ENCODE measurements at regions not wholly inside any gene's neighbourhood (a gene's known extent, or its start where the extent isn't known, plus 50 kb on each side); places are given as distances from the start of the nearest gene placed in this dataset.

GRCh38 chr2:62304429-62305417 lies 108.8 kb downstream of the B3GNT2 start:
- Histone ChIP-seq H4K12ac (ENCODE audit: low read depth, low read length) (no peak overlapping the region), H3K4ac (ENCODE audit: low read depth, low read length) (no peak overlapping the region), H3K4me3 (ENCODE audit: low read depth, low read length) (no peak overlapping the region), H2BK5ac (ENCODE audit: low read depth, low read length, poor library complexity) (no peak overlapping the region), H3K4me1 (ENCODE audit: control insufficient read depth in 1 of 2, insufficient read depth in 2 of 2, low read length in 2 of 2) (peaks cover 37 to 41% of the 10 kb centered on the region in 2 experiments), H2AFZ (ENCODE audit: insufficient read depth, low read length, poor library complexity) (peak overlapping the region; percentile 58), H3K9me3 (ENCODE audit: insufficient read depth, low read depth, low read length) (no peaks in the 10 kb centered on the region), H3K14ac (ENCODE audit: low read length) (peak overlapping the region; percentile 18), H2AK5ac (ENCODE audit: low read length) (peak overlapping the region; percentile 16), H3K18ac (ENCODE audit: low read length) (peak overlapping the region; percentile 25), H4K8ac (ENCODE audit: low read depth, low read length) (no peak overlapping the region), H3K36me3 (ENCODE audit: control insufficient read depth in 1 of 2, insufficient read depth in 2 of 2, low read length in 2 of 2) (no peaks in the 10 kb centered on the region), H3K27ac (ENCODE audit: low read depth, low read length) (no peak overlapping the region), H3K79me1 (ENCODE audit: low read length) (peaks cover 17% of the 10 kb centered on the region), H3K27me3 (ENCODE audit: insufficient read depth, low read length) (no peaks in the 10 kb centered on the region), H3K4me2 (ENCODE audit: low read length) (no peak overlapping the region), H3K23ac (ENCODE audit: low read length) (no peak overlapping the region), H2BK120ac (ENCODE audit: insufficient read depth, low read length, poor library complexity) (peak overlapping the region; percentile 21), H3K79me2 (ENCODE audit: control insufficient read depth, insufficient read depth, low read length, poor library complexity) (no peaks in the 10 kb centered on the region), H3K9ac (ENCODE audit: low read length) (no peak overlapping the region), H2BK12ac (ENCODE audit: low read length) (peak overlapping the region; percentile 21), H4K91ac (ENCODE audit: low read depth, low read length) (peak overlapping the region; percentile 63)
- no CpG with 5 or more reads among the region's 13 CpGs for WGBS (ENCODE audit: extremely low coverage, insufficient coverage, insufficient read length)
- peak; percentile 54 to 69 for DNase-seq

- Histone ChIP-seq H3K14ac (ENCODE audit: low read length) (no peak overlapping the region), H4K91ac (ENCODE audit: low read depth, low read length) (peak overlapping the region; percentile 27), H3K79me2 (ENCODE audit: control insufficient read depth, insufficient read depth, low read length, poor library complexity) (no peaks in the 10 kb centered on the region), H3K27me3 (ENCODE audit: insufficient read depth, low read length) (no peaks in the 10 kb centered on the region), H3K18ac (ENCODE audit: low read length) (no peak overlapping the region), H2AK5ac (ENCODE audit: low read length) (peak overlapping the region; percentile 22), H2BK5ac (ENCODE audit: low read depth, low read length, poor library complexity) (no peak overlapping the region), H2AFZ (ENCODE audit: insufficient read depth, low read length, poor library complexity) (no peak overlapping the region), H4K8ac (ENCODE audit: low read depth, low read length) (no peak overlapping the region), H3K79me1 (ENCODE audit: low read length) (peaks cover 17% of the 10 kb centered on the region), H2BK120ac (ENCODE audit: insufficient read depth, low read length, poor library complexity) (peak overlapping the region; percentile 21), H3K9me3 (ENCODE audit: insufficient read depth, low read depth, low read length) (no peaks in the 10 kb centered on the region), H3K9ac (ENCODE audit: low read length) (no peak overlapping the region), H2BK12ac (ENCODE audit: low read length) (no peak overlapping the region), H3K4ac (ENCODE audit: low read depth, low read length) (no peak overlapping the region), H3K36me3 (ENCODE audit: control insufficient read depth in 1 of 2, insufficient read depth in 2 of 2, low read length in 2 of 2) (no peaks in the 10 kb centered on the region), H4K12ac (ENCODE audit: low read depth, low read length) (no peak overlapping the region), H3K27ac (ENCODE audit: low read depth, low read length) (no peak overlapping the region), H3K23ac (ENCODE audit: low read length) (no peak overlapping the region), H3K4me2 (ENCODE audit: low read length) (no peak overlapping the region), H3K4me1 (ENCODE audit: control insufficient read depth in 1 of 2, insufficient read depth in 2 of 2, low read length in 2 of 2) (peaks cover 31 to 34% of the 10 kb centered on the region in 2 experiments), H3K4me3 (ENCODE audit: low read depth, low read length) (no peak overlapping the region)
- DNase-seq: no peak
- WGBS (ENCODE audit: extremely low coverage, insufficient coverage, insufficient read length): no CpG with 5 or more reads among the region's 3 CpGs
Measured at GRCh38 chr2:62303788-62304187, 107.9 kb downstream of the B3GNT2 start.

GRCh38 chr2:62302631-62303435 lies 106.9 kb downstream of the B3GNT2 start:
- Histone ChIP-seq H3K4me1 (ENCODE audit: control insufficient read depth in 1 of 2, insufficient read depth in 2 of 2, low read length in 2 of 2) (peaks cover 31 to 34% of the 10 kb centered on the region in 2 experiments), H3K23ac (ENCODE audit: low read length) (no peak overlapping the region), H4K12ac (ENCODE audit: low read depth, low read length) (no peak overlapping the region), H3K79me1 (ENCODE audit: low read length) (peaks cover 17% of the 10 kb centered on the region), H2BK5ac (ENCODE audit: low read depth, low read length, poor library complexity) (no peak overlapping the region), H4K8ac (ENCODE audit: low read depth, low read length) (no peak overlapping the region), H3K14ac (ENCODE audit: low read length) (no peak overlapping the region), H4K91ac (ENCODE audit: low read depth, low read length) (no peak overlapping the region), H3K9me3 (ENCODE audit: insufficient read depth, low read depth, low read length) (no peaks in the 10 kb centered on the region), H3K79me2 (ENCODE audit: control insufficient read depth, insufficient read depth, low read length, poor library complexity) (no peaks in the 10 kb centered on the region), H3K27me3 (ENCODE audit: insufficient read depth, low read length) (no peaks in the 10 kb centered on the region), H3K18ac (ENCODE audit: low read length) (no peak overlapping the region), H3K9ac (ENCODE audit: low read length) (no peak overlapping the region), H2BK12ac (ENCODE audit: low read length) (no peak overlapping the region), H3K27ac (ENCODE audit: low read depth, low read length) (no peak overlapping the region), H2AFZ (ENCODE audit: insufficient read depth, low read length, poor library complexity) (no peak overlapping the region), H2AK5ac (ENCODE audit: low read length) (no peak overlapping the region), H2BK120ac (ENCODE audit: insufficient read depth, low read length, poor library complexity) (no peak overlapping the region), H3K4me3 (ENCODE audit: low read depth, low read length) (no peak overlapping the region), H3K4ac (ENCODE audit: low read depth, low read length) (no peak overlapping the region), H3K4me2 (ENCODE audit: low read length) (no peak overlapping the region), H3K36me3 (ENCODE audit: control insufficient read depth in 1 of 2, insufficient read depth in 2 of 2, low read length in 2 of 2) (no peaks in the 10 kb centered on the region)
- no peak for DNase-seq
- WGBS (ENCODE audit: extremely low coverage, insufficient coverage, insufficient read length): no CpG with 5 or more reads among the region's 6 CpGs

GRCh38 chr2:62300925-62301324 lies 105.0 kb downstream of the B3GNT2 start:
- Histone ChIP-seq H3K27me3 (ENCODE audit: insufficient read depth, low read length) (no peaks in the 10 kb centered on the region), H4K8ac (ENCODE audit: low read depth, low read length) (no peak overlapping the region), H3K23ac (ENCODE audit: low read length) (no peak overlapping the region), H3K4ac (ENCODE audit: low read depth, low read length) (no peak overlapping the region), H2BK12ac (ENCODE audit: low read length) (no peak overlapping the region), H3K4me3 (ENCODE audit: low read depth, low read length) (no peak overlapping the region), H3K27ac (ENCODE audit: low read depth, low read length) (no peak overlapping the region), H2AFZ (ENCODE audit: insufficient read depth, low read length, poor library complexity) (no peak overlapping the region), H3K14ac (ENCODE audit: low read length) (no peak overlapping the region), H2BK5ac (ENCODE audit: low read depth, low read length, poor library complexity) (no peak overlapping the region), H2AK5ac (ENCODE audit: low read length) (no peak overlapping the region), H3K4me2 (ENCODE audit: low read length) (no peak overlapping the region), H3K9me3 (ENCODE audit: insufficient read depth, low read depth, low read length) (no peaks in the 10 kb centered on the region), H2BK120ac (ENCODE audit: insufficient read depth, low read length, poor library complexity) (no peak overlapping the region), H4K91ac (ENCODE audit: low read depth, low read length) (no peak overlapping the region), H3K79me1 (ENCODE audit: low read length) (peaks cover 8% of the 10 kb centered on the region), H3K9ac (ENCODE audit: low read length) (no peak overlapping the region), H3K79me2 (ENCODE audit: control insufficient read depth, insufficient read depth, low read length, poor library complexity) (no peaks in the 10 kb centered on the region), H3K18ac (ENCODE audit: low read length) (no peak overlapping the region), H4K12ac (ENCODE audit: low read depth, low read length) (no peak overlapping the region), H3K4me1 (ENCODE audit: control insufficient read depth in 1 of 2, insufficient read depth in 2 of 2, low read length in 2 of 2) (peaks cover 15 to 20% of the 10 kb centered on the region in 2 experiments), H3K36me3 (ENCODE audit: control insufficient read depth in 1 of 2, insufficient read depth in 2 of 2, low read length in 2 of 2) (no peaks in the 10 kb centered on the region)
- WGBS (ENCODE audit: extremely low coverage, insufficient coverage, insufficient read length): no CpG with 5 or more reads among the region's 4 CpGs
- DNase-seq: no peak

Measured in trophoblast cell (in vitro differentiated cells and primary cell).